ENCODE measurements at regions not wholly inside any gene's neighbourhood (a gene's known extent, or its start where the extent isn't known, plus 50 kb on each side); places are given as distances from the start of the nearest gene placed in this dataset.

DNA sequence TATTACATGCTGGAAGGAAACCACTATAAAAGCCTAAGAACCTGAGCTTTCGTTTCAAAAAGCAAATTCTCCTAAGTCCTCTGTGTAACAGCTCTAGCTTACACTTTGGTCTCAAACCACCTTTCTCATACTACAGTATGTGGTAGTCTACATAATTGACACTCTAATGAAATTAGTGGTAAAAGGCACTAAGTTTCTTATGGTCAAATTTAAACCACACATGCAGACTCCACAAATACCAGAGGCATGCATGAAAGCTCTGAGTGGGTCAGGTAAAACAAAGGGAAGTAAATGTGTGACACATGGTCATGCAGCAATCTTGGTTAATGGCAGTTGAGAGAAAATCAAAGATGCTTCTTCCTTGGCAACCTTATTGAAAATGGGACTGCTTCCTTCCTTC, 187.8 kb downstream of the CCNG2 start:
- WGBS, 2 donors, result 0 to 55% methylated on average over 1 of the region's 1 CpG
- no peaks in the 10 kb centered on the region for H3K27me3 ChIP-seq
- no peak overlapping the region for H3K27ac ChIP-seq
- H3K36me3 ChIP-seq, result no peaks in the 10 kb centered on the region
- intact Hi-C loops (cut with DNase I), result no loop called here
- peaks cover 0 to 24% (median 14%) of the 10 kb centered on the region in 3 donors for H3K9me3 ChIP-seq
- peaks cover 0 to 7% (median 0%) of the 10 kb centered on the region in 3 donors for H3K4me1 ChIP-seq
- H3K4me3 ChIP-seq, result no peak overlapping the region
- no peak for DNase-seq
- TF ChIP-seq CTCF (IDR thresholded peaks at IDR 0.05) (no peak), POLR2A (IDR thresholded peaks at IDR 0.05) (no peak)

DNA sequence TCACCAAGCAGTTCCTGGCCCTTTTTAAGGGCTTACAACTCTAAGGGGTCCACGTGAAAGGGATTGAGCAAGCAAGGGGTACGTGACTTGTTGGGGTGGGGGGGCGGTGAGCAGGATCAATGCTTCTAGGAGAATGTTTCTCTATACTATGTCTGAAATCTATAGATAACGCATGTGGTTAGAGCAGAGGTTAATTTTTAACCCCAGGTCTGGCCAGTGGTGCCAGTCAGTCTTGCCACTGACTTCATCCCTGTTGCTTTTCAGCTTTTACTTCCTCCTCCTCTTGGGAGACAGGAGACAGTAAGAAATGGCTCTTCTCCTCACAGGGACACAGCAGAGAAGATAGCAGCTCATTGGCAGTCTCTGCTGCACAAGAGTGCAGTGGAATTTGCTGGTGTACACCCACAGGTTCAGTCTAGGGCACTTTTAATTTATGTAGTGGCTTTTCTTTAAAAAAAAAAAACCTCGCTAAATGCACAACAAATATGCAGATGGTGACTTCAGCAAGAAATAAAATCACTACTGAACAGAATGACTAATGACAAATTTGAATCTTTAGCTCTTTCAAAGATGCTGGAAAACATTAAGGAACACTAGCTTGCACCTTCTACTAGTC, 190.5 kb downstream of the CCNG2 start:
- H3K27ac ChIP-seq, result no peak overlapping the region
- peaks cover 0 to 10% (median 9%) of the 10 kb centered on the region in 3 donors for H3K9me3 ChIP-seq
- H3K27me3 ChIP-seq, result no peaks in the 10 kb centered on the region
- no peak for DNase-seq
- 73 to 75% methylated on average over 4 to 5 of the region's 5 CpGs for WGBS, 2 donors
- no peak overlapping the region for H3K4me3 ChIP-seq
- no peak for TF ChIP-seq POLR2A (IDR thresholded peaks at IDR 0.05)
- TF ChIP-seq CTCF (IDR thresholded peaks at IDR 0.05), result no peak
- H3K4me1 ChIP-seq, result peaks cover 0 to 7% (median 0%) of the 10 kb centered on the region in 3 donors
- intact Hi-C loops (cut with DNase I), result no loop called here
- no peaks in the 10 kb centered on the region for H3K36me3 ChIP-seq

DNA sequence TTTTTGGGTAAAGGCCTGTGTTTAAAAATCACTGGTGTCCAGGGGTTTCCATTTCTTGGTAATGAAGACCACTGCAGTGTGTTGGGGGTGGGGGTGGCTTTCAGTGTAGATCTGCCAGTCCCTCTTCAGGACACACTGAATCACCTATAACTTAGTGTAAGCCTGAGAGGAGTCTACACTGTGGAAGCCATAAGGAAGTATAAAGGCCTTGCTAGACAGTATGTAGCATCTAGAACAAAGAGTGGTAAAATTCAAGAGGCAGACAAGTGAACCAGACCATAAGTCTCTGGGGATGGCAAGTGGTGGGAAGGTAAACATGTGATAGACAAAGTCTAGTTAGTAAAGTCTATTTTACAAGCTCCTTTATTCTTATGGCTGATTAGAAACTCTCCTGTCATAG, 191.8 kb downstream of the CCNG2 start:
- peaks cover 0 to 5% (median 0%) of the 10 kb centered on the region in 3 donors for H3K4me1 ChIP-seq
- no peaks in the 10 kb centered on the region for H3K9me3 ChIP-seq
- no peak for TF ChIP-seq CTCF (IDR thresholded peaks at IDR 0.05)
- TF ChIP-seq POLR2A (IDR thresholded peaks at IDR 0.05), result no peak
- no peak for DNase-seq
- intact Hi-C loops (cut with DNase I), result no loop called here
- H3K27ac ChIP-seq, result no peak overlapping the region
- no peaks in the 10 kb centered on the region for H3K36me3 ChIP-seq
- no peak overlapping the region for H3K4me3 ChIP-seq
- H3K27me3 ChIP-seq, result no peaks in the 10 kb centered on the region

DNA sequence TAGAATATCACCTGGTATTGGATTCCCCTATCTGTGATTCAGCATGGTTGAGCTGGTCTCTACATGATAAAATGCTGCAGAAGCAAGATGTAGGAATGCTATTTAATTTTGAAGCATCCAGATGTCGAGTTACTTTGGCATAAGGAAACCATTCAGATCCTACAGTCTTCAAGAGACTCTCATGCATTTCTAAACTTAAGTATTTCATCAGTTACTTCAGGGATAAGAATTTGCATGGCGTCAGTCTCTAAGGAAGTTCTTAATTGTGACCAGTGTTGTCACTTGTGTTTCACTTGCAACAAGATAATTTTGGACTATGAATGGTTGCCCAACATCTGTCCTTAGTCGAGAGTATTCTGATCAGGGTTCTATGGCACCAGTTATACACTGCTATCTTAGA, 192.4 kb downstream of the CCNG2 start:
- no peaks in the 10 kb centered on the region for H3K27me3 ChIP-seq
- TF ChIP-seq CTCF (IDR thresholded peaks at IDR 0.05), result no peak
- no peak for TF ChIP-seq POLR2A (IDR thresholded peaks at IDR 0.05)
- intact Hi-C loops (cut with DNase I), result no loop called here
- 65 to 80% methylated on average over 3 of the region's 3 CpGs for WGBS, 2 donors
- no peaks in the 10 kb centered on the region for H3K36me3 ChIP-seq
- DNase-seq, result no peak
- H3K27ac ChIP-seq, result no peak overlapping the region
- no peak overlapping the region for H3K4me3 ChIP-seq
- H3K4me1 ChIP-seq, result no peaks in the 10 kb centered on the region
- H3K9me3 ChIP-seq, result no peaks in the 10 kb centered on the region

DNA sequence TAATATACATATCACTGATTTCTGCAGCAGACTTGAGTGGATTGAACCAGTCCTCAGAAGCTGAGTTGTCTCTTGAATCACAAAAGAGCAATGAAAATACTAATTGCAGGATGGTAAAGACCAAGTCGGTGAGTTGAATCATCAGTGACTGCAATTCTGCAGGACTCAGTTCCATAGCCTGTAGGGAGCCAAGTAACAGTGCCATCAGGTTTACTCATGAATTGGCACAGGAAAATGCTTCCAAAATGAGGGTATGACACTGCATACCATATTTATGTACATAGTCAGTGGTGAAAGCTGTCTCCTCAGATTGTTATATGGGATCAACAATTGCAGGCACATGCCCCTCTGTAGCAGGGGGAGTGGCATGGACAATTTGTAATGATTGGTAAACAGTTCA, 192.8 kb downstream of the CCNG2 start:
- no peak overlapping the region for H3K27ac ChIP-seq
- 36 to 43% methylated on average over 1 of the region's 1 CpG for WGBS, 2 donors
- H3K4me1 ChIP-seq, result no peaks in the 10 kb centered on the region
- intact Hi-C loops (cut with DNase I), result no loop called here
- H3K36me3 ChIP-seq, result no peaks in the 10 kb centered on the region
- TF ChIP-seq POLR2A (IDR thresholded peaks at IDR 0.05), result no peak
- TF ChIP-seq CTCF (IDR thresholded peaks at IDR 0.05), result no peak
- H3K4me3 ChIP-seq, result no peak overlapping the region
- DNase-seq, result no peak
- no peaks in the 10 kb centered on the region for H3K9me3 ChIP-seq
- no peaks in the 10 kb centered on the region for H3K27me3 ChIP-seq

Measured in esophagus squamous epithelium (tissue), 5 donors.